ENCODE measurements at regions not wholly inside any gene's neighbourhood (a gene's known extent, or its start where the extent isn't known, plus 50 kb on each side); places are given as distances from the start of the nearest gene placed in this dataset.
"Not testable (repeated sequence)": the region's sequence is repeated elsewhere in the genome, so short reads cannot be mapped to it uniquely, and the experiment has no call there.

DNA sequence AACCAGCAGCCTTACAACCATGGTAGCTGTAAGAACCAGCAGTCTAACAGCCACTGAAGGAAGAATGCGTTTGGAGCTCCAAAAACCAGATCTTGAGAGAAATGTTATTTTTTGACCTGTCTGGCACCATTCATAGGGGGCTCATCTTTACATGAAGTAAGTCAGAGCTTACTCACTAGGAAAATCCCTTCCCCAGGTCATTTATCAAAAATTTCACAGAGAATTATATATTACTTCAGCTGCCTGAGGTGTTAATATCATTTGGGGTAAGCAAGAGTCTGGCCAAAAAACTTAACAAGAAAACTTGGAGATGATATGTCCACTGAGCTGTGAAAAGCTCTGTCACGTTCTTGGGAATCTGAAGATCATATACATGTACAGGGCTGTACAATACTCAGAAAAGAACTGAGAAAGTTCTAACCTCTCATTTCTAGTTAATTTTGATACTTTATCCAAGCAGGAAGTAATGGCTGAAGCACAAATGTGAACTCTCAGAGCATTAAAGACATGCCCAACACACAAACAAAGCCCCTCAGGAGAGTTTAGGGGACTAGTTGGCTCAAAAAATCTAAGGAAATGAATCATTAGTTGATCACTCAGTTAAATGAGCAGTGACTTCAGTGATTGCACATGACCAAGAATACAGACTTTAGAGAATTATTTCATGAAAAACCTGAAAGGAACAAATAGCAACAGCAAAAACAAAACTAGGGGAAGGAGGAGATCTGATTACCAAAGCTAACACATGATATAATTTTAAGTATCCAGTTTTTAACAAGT lies 681.1 kb downstream of the LTN1 start:
- DNase-seq (ENCODE audit: low read depth in 3 of 3, low spot score in 1 of 3) = no peak

DNA sequence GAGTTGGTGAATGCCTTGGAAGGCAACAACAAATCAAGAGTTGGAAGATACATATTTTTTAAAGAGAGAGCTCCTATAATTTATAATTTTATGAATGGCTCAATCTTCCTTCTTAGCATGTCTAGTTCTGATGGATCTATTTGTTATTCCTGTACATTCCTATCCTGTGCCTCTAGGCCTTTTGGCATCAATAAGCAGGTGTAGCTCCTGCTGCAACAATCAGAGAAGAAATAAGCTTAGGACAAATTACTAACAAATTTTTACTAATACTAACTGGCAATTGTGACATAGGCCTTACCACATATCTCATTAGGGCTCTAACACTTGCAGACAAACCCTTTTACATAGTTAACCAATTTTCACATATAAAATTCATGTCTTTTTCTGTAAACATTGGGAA lies 682.0 kb downstream of the LTN1 start:
- DNase-seq (ENCODE audit: low read depth in 3 of 3, low spot score in 1 of 3) = no peak

DNA sequence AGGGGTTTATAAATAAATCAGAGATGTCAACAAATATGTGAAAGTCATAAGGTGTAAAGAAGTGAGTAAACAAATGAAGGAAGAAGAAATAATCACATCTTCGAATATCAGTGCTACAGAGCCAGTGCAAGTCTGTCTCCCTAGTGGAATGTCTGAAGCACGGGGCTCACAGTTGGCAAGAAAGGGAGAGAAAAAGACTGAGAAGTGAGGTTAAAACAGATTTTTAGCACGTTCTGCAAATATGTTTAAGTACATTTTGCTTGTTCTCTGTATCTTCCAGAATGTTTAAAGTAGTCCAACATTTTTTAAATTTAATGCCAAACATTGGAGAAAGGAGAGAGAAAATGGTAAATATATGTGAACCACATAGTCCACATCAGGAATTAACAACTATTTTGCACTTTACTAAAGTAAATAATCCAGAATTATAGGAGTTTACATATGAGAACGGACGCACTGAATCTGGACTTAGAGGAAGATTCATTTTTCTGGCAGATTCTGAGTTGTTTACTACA lies 682.4 kb downstream of the LTN1 start:
- DNase-seq (ENCODE audit: low read depth in 3 of 3, low spot score in 1 of 3) = no peak

DNA sequence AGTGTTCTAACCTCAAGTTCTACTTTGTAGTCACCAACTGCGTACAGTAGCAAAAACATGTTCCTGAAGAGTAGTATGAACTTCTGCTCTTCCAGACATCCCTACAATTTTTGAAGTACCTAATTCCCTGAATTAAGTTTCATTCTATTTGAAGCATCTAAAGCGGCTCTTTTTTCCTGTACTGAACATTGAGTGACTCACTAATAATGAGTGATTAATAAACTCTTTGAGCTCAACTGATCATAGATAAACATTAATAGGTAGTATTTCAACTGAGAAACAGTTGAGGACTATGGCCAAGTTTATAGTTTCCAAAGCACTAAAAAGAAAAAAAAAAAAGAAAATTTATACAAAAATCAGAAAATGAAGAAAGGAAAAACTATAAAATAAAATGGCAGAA lies 683.1 kb downstream of the LTN1 start:
- no peak for DNase-seq (ENCODE audit: low read depth in 3 of 3, low spot score in 1 of 3)

DNA sequence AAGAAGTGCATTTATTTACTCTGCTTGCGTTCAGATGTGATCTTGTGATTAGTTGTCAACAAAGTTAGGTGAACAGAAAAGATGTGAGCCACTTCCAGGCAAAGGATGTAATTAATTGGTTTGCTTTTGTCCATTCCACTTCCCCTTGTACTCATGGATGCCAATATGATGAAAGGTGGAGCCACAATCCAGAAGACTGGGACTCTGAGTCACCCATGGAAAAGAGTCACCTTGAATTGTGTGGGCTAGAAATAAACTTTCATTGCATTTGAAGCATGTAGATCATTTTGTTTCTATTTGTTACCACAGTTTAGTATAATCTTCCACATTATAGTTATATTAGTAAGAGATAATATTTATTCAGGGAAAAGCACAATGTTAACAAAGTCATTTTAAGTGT lies 684.2 kb downstream of the LTN1 start:
- no peak for DNase-seq (ENCODE audit: low read depth in 3 of 3, low spot score in 1 of 3)

DNA sequence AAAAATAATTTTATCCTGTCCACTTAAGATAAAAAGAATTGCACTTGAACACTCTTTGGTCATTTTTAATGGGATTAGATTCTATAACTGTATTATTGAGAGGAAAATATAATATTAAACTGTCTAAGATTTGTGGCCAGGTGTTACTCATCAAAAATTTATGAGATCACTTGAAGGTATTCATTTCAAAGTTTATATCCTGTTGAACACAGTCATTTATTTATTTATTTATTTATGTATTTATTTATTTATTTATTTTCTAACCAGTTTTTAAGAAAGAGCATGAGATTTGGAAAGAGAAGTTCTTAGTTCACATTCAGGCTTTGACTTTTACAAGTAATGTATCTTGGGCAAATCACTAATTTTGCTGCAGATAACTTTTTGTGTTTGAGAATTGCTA lies 692.7 kb downstream of the LTN1 start:
- DNase-seq (ENCODE audit: low read depth in 3 of 3, low spot score in 1 of 3) = no peak

DNA sequence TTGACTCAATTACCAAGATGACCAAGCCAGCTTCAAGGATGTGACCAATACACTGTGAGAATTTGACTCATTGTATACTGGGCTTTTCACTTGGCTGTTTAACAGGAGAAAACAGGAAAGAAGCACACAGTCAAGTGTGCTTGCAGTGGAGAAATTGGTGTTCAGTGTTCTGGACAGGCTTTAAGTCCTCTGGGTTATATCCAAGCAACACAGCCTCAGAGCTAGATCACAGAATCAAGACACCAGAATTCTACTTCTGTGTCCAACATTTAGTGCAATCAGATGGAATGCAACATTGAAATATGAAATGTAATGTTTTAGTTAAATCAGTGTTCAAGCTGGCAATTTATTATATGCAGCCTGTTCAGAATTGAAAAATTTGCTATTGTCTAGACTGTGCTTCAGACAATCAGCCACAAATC lies 694.4 kb downstream of the LTN1 start:
- DNase-seq (ENCODE audit: low read depth in 3 of 3, low spot score in 1 of 3) = no peak

DNA sequence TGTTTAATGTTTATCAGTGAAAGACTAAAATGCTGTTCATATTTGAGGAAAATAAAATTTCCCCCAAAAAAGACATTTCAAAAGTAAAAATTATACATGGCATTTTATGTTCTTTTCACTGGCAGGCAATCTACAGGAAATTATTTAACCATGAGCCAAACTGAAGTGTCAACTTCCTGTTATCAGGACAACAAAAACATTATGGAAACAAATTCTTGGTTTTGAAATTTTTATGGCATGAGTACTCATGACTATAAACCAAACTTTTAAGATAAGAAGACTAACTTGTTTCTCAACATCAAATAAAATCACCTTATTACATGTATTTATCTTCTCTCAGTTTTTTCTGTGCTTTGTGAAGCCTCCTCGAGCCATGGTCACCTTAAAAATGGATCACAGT lies 698.6 kb downstream of the LTN1 start:
- no peak for DNase-seq (ENCODE audit: low read depth in 3 of 3, low spot score in 1 of 3)

DNA sequence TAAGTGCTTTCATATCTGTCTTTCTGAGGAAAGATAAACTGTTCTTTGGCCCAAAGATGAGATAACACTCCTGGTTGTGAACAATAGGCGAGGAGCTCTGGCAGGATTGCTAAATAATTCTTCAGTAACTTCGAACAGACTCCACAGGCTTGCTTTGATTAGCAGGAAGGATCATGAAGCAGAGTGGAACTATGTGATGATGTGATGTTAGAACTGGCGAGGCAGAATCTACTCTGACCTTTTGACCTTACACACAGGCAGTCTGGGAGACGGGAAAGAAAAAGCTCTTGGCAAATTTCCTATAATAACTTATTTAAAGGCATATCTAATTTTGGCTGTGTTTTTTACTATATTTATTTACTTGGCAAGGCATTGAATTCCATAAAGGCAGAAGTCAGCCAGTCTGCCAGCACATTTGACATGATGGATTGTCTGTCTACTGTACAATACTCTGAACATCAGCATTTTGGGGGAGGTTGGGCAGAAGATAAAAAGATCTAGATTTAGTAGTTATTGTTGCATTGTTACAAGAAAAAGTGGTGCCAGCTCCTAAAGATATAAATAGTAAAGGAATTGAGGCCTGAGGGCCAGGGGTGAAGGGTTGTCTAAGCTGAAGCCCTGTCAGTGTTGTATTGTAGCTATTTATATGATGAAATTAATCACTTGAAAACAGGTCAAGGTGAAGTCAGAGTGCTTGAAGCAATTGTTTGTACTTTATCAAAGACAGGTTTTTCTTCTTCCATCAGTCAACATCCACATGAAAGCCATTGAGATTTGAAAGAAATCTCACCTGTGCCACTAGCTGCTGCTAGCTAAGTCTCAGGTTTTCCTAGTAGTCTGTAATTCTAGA lies 708.8 kb downstream of the LTN1 start:
- DNase-seq (ENCODE audit: low read depth in 3 of 3, low spot score in 1 of 3) = no peak

DNA sequence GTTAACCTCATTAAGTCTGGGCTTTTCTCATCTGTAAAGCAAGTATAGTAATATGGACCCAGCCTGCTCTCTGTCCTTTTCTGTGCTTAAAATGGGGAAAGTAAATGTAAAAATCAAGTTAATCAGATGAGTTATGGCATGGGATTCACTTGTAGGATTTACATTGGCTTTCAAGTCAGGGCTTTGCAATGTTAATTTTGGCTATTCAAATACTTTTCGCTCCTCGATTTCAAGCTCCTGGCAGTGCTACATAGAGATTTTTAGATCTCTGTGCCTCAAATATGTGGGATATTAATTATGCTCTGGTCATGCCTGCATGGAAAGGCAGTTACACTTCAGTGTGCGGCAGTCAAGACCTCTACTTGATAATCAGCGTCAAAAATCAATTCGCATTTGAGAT lies 709.8 kb downstream of the LTN1 start:
- DNase-seq (ENCODE audit: low read depth in 3 of 3, low spot score in 1 of 3) = no peak

DNA sequence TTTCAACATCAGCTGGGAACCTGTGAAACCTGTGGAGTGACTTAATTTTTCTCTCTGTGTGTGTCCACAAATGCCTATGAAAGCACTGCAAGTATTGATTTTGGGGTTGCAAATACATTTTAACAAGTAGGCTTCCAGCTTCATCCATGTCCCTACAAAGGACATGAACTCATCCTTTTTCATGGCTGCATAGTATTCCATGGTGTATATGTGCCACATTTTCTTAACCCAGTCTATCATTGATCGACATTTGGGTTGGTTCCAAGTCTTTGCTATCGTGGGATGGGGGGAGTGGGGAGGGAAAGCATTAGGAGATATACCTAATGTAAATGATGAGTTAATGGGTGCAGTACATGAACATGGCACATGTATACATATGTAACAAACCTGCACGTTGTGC lies 711.3 kb downstream of the LTN1 start:
- not testable (repeated sequence) for DNase-seq (ENCODE audit: low read depth in 3 of 3, low spot score in 1 of 3)

DNA sequence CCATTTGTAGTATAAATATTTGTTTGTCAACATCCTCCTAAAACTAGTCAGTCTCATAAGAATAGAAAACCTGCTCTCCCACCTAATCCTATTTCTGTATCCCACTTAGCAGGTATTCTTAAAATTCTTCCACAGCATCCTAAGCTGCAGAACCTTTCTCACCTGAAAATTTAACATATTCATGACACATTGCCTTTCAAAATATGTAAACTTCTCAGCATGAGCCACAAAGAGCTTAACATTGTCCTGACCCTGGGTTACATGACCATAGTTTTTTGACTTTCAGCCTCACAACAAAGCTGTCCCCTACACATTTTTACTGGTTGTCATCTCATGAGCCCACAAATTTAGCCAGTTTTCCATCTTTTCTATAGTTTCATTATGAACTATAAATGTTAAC lies 712.1 kb downstream of the LTN1 start:
- DNase-seq (ENCODE audit: low read depth in 3 of 3, low spot score in 1 of 3) = no peak

DNA sequence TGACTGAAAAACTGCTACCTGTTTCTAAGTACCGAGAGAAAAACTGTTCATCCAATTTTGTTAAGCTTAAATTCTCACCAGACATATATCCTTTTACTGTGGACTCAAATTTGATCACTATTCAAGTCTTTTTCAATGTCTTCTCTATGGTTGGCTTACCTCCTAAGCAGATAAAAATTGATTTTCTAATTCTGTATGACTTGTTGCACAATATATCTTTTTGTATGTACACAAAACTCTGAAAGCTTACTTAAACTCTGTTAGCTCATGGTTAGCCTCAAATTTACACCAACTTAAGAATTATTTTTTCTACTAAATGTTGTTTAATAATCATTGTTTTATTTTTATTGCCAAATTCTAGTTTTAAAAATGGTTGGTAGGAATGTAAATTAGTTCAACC lies 715.4 kb downstream of the LTN1 start:
- no peak for DNase-seq (ENCODE audit: low read depth in 3 of 3, low spot score in 1 of 3)

DNA sequence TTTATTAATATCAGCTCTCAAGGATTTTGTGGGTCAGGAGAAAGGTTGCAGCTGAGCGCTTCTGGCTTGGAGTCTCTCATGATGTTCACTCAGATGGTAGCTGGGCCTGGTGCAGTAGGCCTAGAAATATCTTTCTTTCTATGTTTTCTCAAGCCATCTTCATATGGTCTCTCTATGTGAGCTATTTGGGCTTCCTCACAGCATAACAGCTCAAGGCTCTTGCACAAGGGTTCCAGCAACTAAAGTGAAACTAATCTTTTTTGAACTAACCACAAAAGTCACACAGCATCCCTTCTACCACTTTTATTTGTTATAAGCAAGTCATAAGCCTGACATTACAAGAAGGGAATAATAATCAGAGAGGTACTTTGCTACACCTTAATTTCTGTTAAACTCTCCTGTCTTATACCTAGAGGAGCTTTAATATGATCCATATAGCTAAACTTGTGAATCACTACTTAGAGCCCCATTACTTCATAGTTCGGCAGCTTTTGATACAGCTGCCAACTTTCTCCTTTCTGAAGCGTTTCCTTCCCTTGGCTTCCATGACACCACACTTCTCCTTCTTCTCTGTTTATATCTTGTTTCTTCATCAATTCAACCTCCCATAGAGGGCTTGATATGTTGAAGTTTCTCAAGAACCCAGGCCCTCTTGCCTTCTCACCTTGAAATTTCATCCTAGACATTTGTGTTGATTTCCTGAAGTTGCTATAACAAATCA lies 720.2 kb downstream of the LTN1 start:
- DNase-seq (ENCODE audit: low read depth in 3 of 3, low spot score in 1 of 3) = no peak

DNA sequence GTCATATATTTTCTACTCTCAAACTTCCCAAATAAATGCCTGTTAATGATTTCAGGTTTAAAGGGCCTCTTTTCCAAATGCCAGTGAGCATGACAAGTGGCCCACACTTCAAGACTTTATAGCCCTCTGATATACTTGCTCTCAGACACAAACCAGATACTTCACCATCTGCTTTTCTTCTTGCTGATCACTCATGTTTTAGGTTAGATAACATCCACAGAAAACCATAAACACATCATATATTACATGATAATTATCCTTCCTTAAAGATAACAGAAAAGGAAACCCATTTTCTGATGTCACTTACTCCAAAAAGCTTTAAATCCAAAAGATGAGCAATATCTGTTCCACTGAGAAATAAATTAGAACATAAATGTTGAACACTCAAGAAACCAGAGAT lies 723.5 kb downstream of the LTN1 start:
- DNase-seq (ENCODE audit: low read depth in 3 of 3, low spot score in 1 of 3) = no peak

DNA sequence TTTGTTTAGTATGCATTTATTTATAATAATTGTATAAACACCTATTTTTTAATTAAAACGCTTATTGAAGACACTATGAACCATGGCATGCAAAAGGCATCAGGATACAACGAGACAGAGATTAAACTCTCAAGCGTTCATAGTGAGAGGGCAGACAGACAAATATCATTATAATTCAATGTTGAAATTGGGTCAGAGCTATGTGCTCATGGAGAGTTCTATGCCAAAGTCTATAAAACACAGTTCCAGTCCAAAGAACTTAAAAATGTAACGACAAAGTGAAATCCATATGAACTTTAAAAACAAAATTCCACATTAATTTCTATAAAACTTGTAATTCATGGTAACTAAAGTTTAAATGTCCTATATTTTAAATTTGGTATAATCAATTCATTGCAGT lies 724.0 kb downstream of the LTN1 start:
- no peak for DNase-seq (ENCODE audit: low read depth in 3 of 3, low spot score in 1 of 3)

DNA sequence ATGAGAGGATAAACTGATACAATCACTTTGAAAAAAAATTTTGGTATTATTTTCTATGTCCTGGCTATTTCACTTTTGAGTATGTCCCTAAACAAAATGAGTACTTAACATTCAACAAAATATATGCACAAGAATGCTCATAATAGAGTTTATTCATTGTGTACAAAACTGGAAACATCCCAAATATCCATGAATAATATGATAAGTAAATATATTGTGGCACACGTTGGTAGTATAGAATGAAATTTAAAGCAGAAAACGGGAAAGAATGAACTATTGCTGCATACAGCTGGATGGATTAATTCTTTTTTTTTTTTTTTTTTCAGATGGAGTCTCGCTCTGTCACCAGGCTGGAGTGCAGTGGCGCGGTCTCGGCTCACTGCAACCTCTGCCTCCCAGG lies 725.2 kb downstream of the LTN1 start:
- DNase-seq (ENCODE audit: low read depth in 3 of 3, low spot score in 1 of 3) = no peak

DNA sequence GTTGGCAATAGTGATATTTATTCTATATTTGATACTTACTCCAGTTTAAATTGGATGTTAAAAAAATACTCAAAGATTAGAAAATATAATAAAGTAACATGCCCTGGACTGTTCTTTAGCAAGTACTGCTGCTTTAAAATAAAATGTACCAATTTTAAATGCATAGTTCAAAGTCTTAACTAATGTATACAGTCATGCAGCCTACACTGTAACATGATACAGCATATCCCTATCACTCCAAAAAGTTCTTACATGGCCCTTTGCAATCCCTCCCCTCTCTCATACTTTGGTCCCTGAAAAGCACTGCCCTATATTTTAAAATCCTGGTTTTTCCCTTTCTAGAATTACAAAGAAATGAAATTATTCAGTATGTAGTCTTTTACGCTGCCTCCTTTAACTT lies 726.6 kb downstream of the LTN1 start:
- no peak for DNase-seq (ENCODE audit: low read depth in 3 of 3, low spot score in 1 of 3)

DNA sequence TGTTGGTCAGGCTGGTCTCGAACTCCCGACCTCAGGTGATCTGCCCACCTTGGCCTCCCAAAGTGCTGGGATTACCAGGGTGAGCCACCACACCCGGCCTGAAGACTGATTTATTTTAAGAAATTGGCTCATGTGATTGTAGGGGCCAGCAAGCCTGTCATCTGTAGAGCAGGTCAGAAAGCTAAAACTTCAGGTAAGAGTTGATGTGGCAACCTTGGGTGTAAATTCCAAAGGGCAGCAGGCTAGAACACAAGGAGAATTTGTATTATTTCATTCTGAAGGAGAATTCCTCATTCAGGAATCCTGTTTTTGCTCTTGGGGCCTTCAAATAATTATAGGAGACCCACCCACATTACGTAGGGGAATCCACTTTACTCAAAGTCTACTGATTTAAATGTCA lies 728.7 kb downstream of the LTN1 start:
- no peak for DNase-seq (ENCODE audit: low read depth in 3 of 3, low spot score in 1 of 3)

DNA sequence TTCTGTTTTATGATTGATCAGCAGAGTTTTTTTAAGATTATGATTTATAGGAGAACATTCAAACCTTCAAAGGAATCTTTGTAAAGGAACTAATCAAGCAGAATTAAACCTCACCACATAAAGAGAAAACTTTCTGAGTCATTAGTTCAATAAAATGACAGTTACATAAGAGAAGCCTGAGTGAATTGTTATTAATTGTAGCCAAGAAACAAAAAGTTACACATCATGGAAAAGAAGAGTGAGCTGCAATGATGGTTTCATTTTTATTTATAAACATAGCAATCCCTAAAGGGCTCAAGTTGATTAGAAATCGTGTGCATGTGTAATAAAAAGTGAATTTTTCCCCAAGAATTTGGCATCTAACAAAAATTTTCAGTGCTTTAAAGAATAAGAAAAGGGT lies 731.4 kb downstream of the LTN1 start:
- no peak for DNase-seq (ENCODE audit: low read depth in 3 of 3, low spot score in 1 of 3)

DNA sequence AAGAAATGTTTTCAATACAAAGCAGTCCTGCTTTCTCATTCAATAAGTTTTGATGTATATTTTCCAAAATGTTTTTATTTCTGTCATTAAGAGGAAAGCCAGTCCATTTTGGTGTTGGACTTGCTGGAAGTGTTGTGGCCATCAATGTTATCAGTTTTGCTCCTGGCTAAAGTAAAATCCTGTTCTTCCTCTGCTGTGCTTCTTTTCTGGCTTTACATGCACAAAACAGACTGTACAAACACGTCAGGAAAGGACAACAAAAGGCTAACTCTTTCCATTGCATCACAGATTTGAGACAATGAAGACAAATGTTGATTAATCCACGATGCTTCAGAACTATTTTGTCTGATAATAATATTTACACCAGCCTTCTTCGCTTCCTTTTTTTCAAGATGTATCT lies 735.4 kb downstream of the LTN1 start:
- no peak for DNase-seq (ENCODE audit: low read depth in 3 of 3, low spot score in 1 of 3)

DNA sequence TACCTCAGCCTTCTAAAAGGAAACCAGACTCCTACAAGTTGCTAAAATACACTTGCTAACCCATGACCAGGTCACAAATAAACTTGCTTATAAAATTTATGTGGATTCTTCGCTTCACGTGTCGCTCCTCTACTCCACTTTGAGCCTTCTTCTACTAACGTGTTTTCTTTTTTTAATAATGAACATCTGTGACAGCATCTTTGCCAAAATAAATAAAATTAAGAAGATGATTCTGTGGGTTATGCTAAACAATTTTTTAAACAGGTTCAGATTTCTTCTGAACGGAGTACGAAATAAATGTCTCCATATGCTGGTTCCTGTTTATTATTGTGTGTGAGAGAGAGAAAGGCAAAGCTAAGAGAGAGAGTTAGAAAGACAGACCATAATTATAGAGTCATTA lies 735.8 kb downstream of the LTN1 start:
- DNase-seq (ENCODE audit: low read depth in 3 of 3, low spot score in 1 of 3) = no peak

All from stimulated activated CD4-positive, alpha-beta T cell treated with anti-CD3 and anti-CD28 coated beads, TNF-alpha, amount 100 ng/mL, for 1 hour (primary cell).